ENCODE measurements at regions not wholly inside any gene's neighbourhood (a gene's known extent, or its start where the extent isn't known, plus 50 kb on each side); places are given as distances from the start of the nearest gene placed in this dataset.

DNA sequence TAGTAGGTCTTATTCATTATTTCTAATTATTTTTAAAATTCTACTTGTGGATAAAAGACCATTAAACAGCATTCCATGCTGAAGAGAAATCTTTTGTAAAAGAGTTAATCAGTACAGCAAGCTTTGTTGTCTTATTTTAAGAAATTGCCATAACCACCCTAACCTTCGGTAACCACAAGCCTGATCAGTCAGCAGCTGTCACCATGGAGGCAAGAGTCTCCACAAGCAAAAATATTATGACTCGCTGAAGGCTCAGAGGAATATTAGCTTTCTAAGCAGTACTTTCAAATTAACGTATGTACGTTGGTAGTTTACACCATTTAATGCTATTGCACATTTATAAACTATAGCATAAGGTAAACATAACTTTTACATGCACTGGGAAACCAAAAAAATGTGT is 650.5 kb upstream of the LINC00305 start:
- DNase-seq (no peak), ATAC-seq (no peak)
- no peaks in the 10 kb centered on the region for H3K27me3 Mint-ChIP-seq (ENCODE audit: low read depth in 2 of 2)
- H3K4me1 ChIP-seq (ENCODE audit: control insufficient read depth, insufficient read depth, low read length) = no peaks in the 10 kb centered on the region
- peaks cover 11 to 17% of the 10 kb centered on the region in 2 donors for H3K9me3 Mint-ChIP-seq
- H3K27ac Mint-ChIP-seq = no peak overlapping the region
- H3K36me3 ChIP-seq (ENCODE audit: control insufficient read depth, insufficient read depth, low read length) = no peaks in the 10 kb centered on the region
- no peak overlapping the region for H3K27ac ChIP-seq (ENCODE audit: low read length)
- H3K36me3 Mint-ChIP-seq = no peaks in the 10 kb centered on the region
- no peaks in the 10 kb centered on the region for H3K27me3 ChIP-seq (ENCODE audit: control insufficient read depth, insufficient read depth, low read length)
- intact Hi-C loops (cut with micrococcal nuclease) = no loop called here
- H3K4me3 ChIP-seq (ENCODE audit: low read length) = no peak overlapping the region
- no peaks in the 10 kb centered on the region for H3K9me3 ChIP-seq (ENCODE audit: control insufficient read depth, insufficient read depth, low read length)
- no peaks in the 10 kb centered on the region for H3K4me1 Mint-ChIP-seq
- no peak overlapping the region for H3K4me3 Mint-ChIP-seq
- TF ChIP-seq, protein P1, sequence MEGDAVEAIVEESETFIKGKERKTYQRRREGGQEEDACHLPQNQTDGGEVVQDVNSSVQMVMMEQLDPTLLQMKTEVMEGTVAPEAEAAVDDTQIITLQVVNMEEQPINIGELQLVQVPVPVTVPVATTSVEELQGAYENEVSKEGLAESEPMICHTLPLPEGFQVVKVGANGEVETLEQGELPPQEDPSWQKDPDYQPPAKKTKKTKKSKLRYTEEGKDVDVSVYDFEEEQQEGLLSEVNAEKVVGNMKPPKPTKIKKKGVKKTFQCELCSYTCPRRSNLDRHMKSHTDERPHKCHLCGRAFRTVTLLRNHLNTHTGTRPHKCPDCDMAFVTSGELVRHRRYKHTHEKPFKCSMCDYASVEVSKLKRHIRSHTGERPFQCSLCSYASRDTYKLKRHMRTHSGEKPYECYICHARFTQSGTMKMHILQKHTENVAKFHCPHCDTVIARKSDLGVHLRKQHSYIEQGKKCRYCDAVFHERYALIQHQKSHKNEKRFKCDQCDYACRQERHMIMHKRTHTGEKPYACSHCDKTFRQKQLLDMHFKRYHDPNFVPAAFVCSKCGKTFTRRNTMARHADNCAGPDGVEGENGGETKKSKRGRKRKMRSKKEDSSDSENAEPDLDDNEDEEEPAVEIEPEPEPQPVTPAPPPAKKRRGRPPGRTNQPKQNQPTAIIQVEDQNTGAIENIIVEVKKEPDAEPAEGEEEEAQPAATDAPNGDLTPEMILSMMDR (IDR thresholded peaks at IDR 0.05) = no peak
- WGBS (ENCODE audit: insufficient coverage) = 93% methylated on average over 2 of the region's 4 CpGs

DNA sequence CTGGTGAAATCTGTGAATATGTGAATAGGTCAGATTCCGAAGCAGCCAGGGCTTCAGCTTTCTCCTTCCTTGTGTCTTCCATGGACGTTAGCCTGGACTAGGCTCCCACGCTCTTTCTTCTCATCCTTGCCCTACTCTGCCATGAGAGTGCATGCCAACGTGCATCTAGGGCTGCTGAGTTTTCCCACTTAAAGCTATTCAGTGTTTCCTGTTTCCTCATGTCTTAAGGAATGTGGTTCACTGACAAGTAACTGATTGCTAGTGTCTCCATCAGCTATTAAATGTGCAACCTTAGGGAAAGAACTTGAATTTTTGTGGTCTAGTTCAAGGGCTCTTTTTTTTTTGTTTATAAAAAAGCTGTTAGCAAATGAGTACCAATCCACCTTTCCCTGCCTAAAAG is 642.3 kb upstream of the LINC00305 start:
- intact Hi-C loops (cut with micrococcal nuclease) = no loop called here
- no peaks in the 10 kb centered on the region for H3K36me3 ChIP-seq (ENCODE audit: control insufficient read depth, insufficient read depth, low read length)
- H3K27ac ChIP-seq (ENCODE audit: low read length) = no peak overlapping the region

DNA sequence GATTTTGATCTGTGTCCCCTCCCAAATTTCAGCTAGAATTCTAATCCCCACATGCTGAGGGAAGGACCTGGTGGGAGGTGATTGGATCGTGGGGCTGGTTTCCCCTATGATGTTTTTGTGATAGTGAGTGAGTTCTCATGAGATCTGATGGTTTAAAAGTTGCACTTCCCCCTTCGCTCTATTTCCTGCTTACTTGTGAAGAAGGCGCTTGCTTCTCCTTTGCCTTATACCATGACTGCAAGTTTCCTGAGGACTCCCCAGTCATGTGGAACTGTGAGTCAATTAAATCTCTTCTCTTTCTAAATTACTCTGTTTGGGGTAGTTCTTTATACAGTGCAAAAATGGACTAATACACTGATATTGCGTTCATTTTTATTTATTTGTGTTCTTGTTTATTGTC is 636.8 kb upstream of the LINC00305 start:
- 67% methylated on average over 1 of the region's 4 CpGs for WGBS (ENCODE audit: insufficient coverage)
- TF ChIP-seq, protein P1 (IDR thresholded peaks at IDR 0.05) = no peak
- H3K27me3 ChIP-seq (ENCODE audit: control insufficient read depth, insufficient read depth, low read length) = no peaks in the 10 kb centered on the region
- Mint-ChIP-seq H3K36me3 (peaks cover 13% of the 10 kb centered on the region), H3K9me3 (peaks cover 14 to 26% of the 10 kb centered on the region in 2 donors), H3K4me3 (no peak overlapping the region), H3K4me1 (no peaks in the 10 kb centered on the region), H3K27me3 (ENCODE audit: low read depth in 2 of 2) (no peaks in the 10 kb centered on the region), H3K27ac (no peak overlapping the region)
- H3K36me3 ChIP-seq (ENCODE audit: control insufficient read depth, insufficient read depth, low read length) = no peaks in the 10 kb centered on the region
- no peak overlapping the region for H3K4me3 ChIP-seq (ENCODE audit: low read length)
- H3K9me3 ChIP-seq (ENCODE audit: control insufficient read depth, insufficient read depth, low read length) = no peaks in the 10 kb centered on the region
- H3K4me1 ChIP-seq (ENCODE audit: control insufficient read depth, insufficient read depth, low read length) = no peaks in the 10 kb centered on the region
- no peak for ATAC-seq
- no peak overlapping the region for H3K27ac ChIP-seq (ENCODE audit: low read length)
- intact Hi-C loops (cut with micrococcal nuclease) = no loop called here
- no peak for DNase-seq

More for the DNA sequence above, 642.3 kb upstream of the LINC00305 start:
- Histone ChIP-seq H3K4me3 (ENCODE audit: low read length) (no peak overlapping the region), H3K9me3 (ENCODE audit: control insufficient read depth, insufficient read depth, low read length) (no peaks in the 10 kb centered on the region), H3K27me3 (ENCODE audit: control insufficient read depth, insufficient read depth, low read length) (no peaks in the 10 kb centered on the region), H3K4me1 (ENCODE audit: control insufficient read depth, insufficient read depth, low read length) (no peaks in the 10 kb centered on the region)
- Mint-ChIP-seq H3K36me3 (no peaks in the 10 kb centered on the region), H3K9me3 (peaks cover 6 to 12% of the 10 kb centered on the region in 2 donors), H3K27ac (no peak overlapping the region), H3K4me1 (no peaks in the 10 kb centered on the region), H3K27me3 (ENCODE audit: low read depth in 2 of 2) (no peaks in the 10 kb centered on the region), H3K4me3 (no peak overlapping the region)
- TF ChIP-seq, protein P1 (IDR thresholded peaks at IDR 0.05) = no peak
- 70% methylated on average over 4 of the region's 4 CpGs for WGBS (ENCODE audit: insufficient coverage)
- ATAC-seq = no peak
- DNase-seq = no peak

DNA sequence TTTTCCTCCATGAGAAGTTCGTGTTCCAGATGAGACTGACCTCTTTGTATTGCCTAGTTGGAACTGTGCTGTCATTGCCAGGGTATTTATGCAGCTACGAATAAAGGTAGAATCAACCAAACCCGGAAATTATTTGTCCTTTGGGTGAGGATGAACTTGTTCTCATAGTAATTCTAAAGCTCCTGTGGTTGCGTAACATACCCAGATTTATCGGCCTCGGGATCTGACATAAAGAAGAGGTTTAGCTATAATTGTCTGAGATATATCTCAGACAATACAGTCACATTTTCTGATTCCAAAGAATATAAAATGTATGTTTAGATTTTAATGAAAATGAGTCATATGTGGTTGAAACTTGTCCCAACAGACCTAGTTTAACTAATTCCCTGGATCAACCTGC is 628.7 kb upstream of the LINC00305 start:
- TF ChIP-seq, protein P1 (IDR thresholded peaks at IDR 0.05) = no peak
- H3K4me3 ChIP-seq (ENCODE audit: low read length) = no peak overlapping the region
- WGBS (ENCODE audit: insufficient coverage) = 73% methylated on average over 4 of the region's 6 CpGs
- H3K27me3 ChIP-seq (ENCODE audit: control insufficient read depth, insufficient read depth, low read length) = no peaks in the 10 kb centered on the region
- H3K4me3 Mint-ChIP-seq = no peak overlapping the region
- ATAC-seq (no peak), DNase-seq (no peak)
- no peak overlapping the region for H3K27ac Mint-ChIP-seq
- peaks cover 13 to 26% of the 10 kb centered on the region in 2 donors for H3K9me3 Mint-ChIP-seq
- H3K36me3 Mint-ChIP-seq = no peaks in the 10 kb centered on the region
- intact Hi-C loops (cut with micrococcal nuclease) = no loop called here
- no peaks in the 10 kb centered on the region for H3K27me3 Mint-ChIP-seq (ENCODE audit: low read depth in 2 of 2)
- no peak overlapping the region for H3K27ac ChIP-seq (ENCODE audit: low read length)
- H3K36me3 ChIP-seq (ENCODE audit: control insufficient read depth, insufficient read depth, low read length) = no peaks in the 10 kb centered on the region
- H3K9me3 ChIP-seq (ENCODE audit: control insufficient read depth, insufficient read depth, low read length) = no peaks in the 10 kb centered on the region
- H3K4me1 ChIP-seq (ENCODE audit: control insufficient read depth, insufficient read depth, low read length) = no peaks in the 10 kb centered on the region
- no peaks in the 10 kb centered on the region for H3K4me1 Mint-ChIP-seq

Data from natural killer cell (primary cell).